Aorta (tissue), 5 donors: ENCODE measurements at regions not wholly inside any gene's neighbourhood (a gene's known extent, or its start where the extent isn't known, plus 50 kb on each side); places are given as distances from the start of the nearest gene placed in this dataset.
A peak's percentile ranks its signal among the peaks of the same experiment; 100 is the strongest.

ENCODE experiments used
- ATAC-seq: fragments of 200-7000 bp; cut with Tn5 transposase; one replicate; pipeline ENCODE4 v1.9.1; 2022; ENCODE audit warnings: moderate library complexity; ENCODE audit not compliant: low FRiP score
- DNase-seq, 2 donors: peaks; one replicate each; pipeline ENCODE4 v3.0.0-alpha.2; 2020
- H3K27ac ChIP-seq, 2 donors: one replicate each; pipeline ENCODE4 v1.5.1; 2013; ENCODE audit warnings: low read length in 2 of 2, mild to moderate bottlenecking in 2 of 2, moderate library complexity in 2 of 2, control low read depth in 1 of 2, inconsistent platforms in 1 of 2, low read depth in 1 of 2
- H3K27me3 ChIP-seq, 2 donors: one replicate each; pipeline ENCODE4 v1.6.1; 2013; ENCODE audit warnings: control low read depth in 1 of 2, low read length in 1 of 2, mild to moderate bottlenecking in 1 of 2, moderate library complexity in 1 of 2; ENCODE audit not compliant: insufficient read depth in 2 of 2, control insufficient read depth in 1 of 2
- H3K36me3 ChIP-seq, 2 donors: one replicate each; pipeline ENCODE4 v1.6.1; 2013; ENCODE audit warnings: control low read depth in 1 of 2, low read length in 1 of 2, mild to moderate bottlenecking in 1 of 2; ENCODE audit not compliant: insufficient read depth in 2 of 2, control insufficient read depth in 1 of 2
- H3K4me1 ChIP-seq, 2 donors: one replicate each; pipeline ENCODE4 v1.6.1; 2013; ENCODE audit warnings: low read length in 2 of 2, control low read depth in 1 of 2, mild to moderate bottlenecking in 1 of 2, moderate library complexity in 1 of 2; ENCODE audit not compliant: insufficient read depth in 2 of 2, control insufficient read depth in 1 of 2
- H3K4me3 ChIP-seq, 2 donors: one replicate each; pipeline ENCODE4 v1.5.1; 2013; ENCODE audit warnings: low read length in 2 of 2, control low read depth in 1 of 2, mild to moderate bottlenecking in 1 of 2
- H3K9me3 ChIP-seq: one replicate; pipeline ENCODE4 v1.6.1; 2013; ENCODE audit warnings: mild to moderate bottlenecking, low read length; ENCODE audit not compliant: control insufficient read depth
- WGBS, 2 donors: extraction: QIAGEN DNeasy Blood & Tissue Kit; methylation state at CpG; one replicate each; pipeline ENCODE4 v1.1.7; 2013; 5-methylcytosine and 5-hydroxymethylcytosine counted together
- intact Hi-C, 2 donors: fragments of 100-400 bp; cut with DNase I; formaldehyde crosslinking; loops; one replicate each; pipeline versions ENCODE4 v1.14.2 to v1.15.0; 2022
- donor health status: healthy with polysubstance abuse.
- donor health status: Bipolar disorder and iron deficiency.
- donor health status: DM: no; HTN: no; CAD: no.
- donor health status: DM: no; HTN: no; CAD: no.
- donor health status: DM: yes; HTN: yes; CAD: no.

GRCh38 chr3:72154391-72155335, 369.7 kb upstream of the PROK2 start:
- peaks cover 0 to 8% of the 10 kb centered on the region in 2 donors for H3K4me1 ChIP-seq
- H3K36me3 ChIP-seq = no peaks in the 10 kb centered on the region
- DNase-seq (no peak), ATAC-seq (no peak)
- intact Hi-C loops = loop anchor here (1.0 to 5.0 kb wide), 3 partner anchors 17 to 42 kb away; no protein-coding TSS in a partner anchor
- H3K27ac ChIP-seq = peak overlapping the region in 1 of 2 donors; percentile 70
- no peaks in the 10 kb centered on the region for H3K27me3 ChIP-seq
- 60 to 63% methylated on average over 4 of the region's 4 CpGs for WGBS, 2 donors
- H3K9me3 ChIP-seq = no peaks in the 10 kb centered on the region
- no peak overlapping the region for H3K4me3 ChIP-seq

- H3K36me3 ChIP-seq = no peaks in the 10 kb centered on the region
- peaks cover 0 to 8% of the 10 kb centered on the region in 2 donors for H3K4me1 ChIP-seq
- ATAC-seq (no peak), DNase-seq (no peak)
- H3K27ac ChIP-seq = no peak overlapping the region
- H3K4me3 ChIP-seq = no peak overlapping the region
- intact Hi-C loops = loop anchor here (2.0 to 5.0 kb wide), 2 partner anchors 25 to 41 kb away; no protein-coding TSS in a partner anchor
- 72 to 77% methylated on average over 6 of the region's 6 CpGs for WGBS, 2 donors
- H3K9me3 ChIP-seq = no peaks in the 10 kb centered on the region
- no peaks in the 10 kb centered on the region for H3K27me3 ChIP-seq
These were observed 368.7 kb upstream of the PROK2 start for GRCh38 chr3:72153477-72154314.

DNA sequence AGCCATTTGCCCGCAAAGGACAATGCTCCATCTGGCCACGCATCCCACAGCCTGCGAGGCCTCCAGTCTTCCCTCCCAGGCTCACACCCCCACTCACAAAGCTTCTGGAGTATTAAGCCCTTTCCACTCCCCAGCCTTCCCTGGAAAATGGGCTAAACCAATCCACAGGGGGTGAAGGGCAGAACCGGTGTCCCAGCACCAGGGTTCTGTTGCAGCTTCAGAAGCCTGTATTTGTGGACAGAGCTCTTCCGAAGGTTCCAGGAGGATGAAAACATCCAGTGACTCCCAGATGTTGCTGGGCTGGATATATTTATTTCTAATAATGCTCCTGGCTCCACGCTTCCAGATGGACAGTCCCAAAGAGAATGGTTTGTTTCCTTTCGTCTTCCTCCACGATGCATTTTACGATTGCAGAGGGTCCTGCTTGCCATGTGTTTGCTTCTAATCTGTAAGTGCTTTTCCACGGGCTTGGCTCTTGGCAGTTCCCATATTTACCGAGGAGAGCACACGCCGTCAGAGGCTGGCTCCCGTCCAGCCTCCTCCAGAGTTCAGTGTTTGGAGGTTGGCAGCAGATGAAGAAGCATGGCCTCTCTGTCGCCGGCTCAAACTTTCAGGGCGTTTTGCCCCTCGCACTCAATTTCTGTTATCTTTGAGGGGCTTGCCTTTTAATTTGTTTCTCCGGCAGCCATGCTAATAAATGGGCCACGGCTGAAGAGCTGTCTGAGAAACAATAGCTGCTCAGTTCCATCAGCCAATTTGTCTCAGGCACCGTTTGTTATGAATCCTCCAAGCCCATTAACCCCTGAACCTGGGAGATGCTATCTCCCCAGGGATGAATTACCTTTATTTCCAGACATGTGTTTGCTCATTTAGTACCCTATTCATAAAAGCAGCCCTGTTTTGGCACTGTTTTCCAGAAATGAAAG, 367.9 kb upstream of the PROK2 start:
- intact Hi-C loops = loop anchor here in 1 of 2 donors (5.0 kb wide), 1 partner anchor 41 kb away; no protein-coding TSS in a partner anchor
- no peak overlapping the region for H3K27ac ChIP-seq
- DNase-seq = peak; percentile 81 to 88

GRCh38 chr3:72151465-72152238, 366.7 kb upstream of the PROK2 start:
- no peak overlapping the region for H3K27ac ChIP-seq
- no peak overlapping the region for H3K4me3 ChIP-seq
- 87 to 90% methylated on average over 9 of the region's 9 CpGs for WGBS, 2 donors
- ATAC-seq = no peak
- no peaks in the 10 kb centered on the region for H3K27me3 ChIP-seq
- DNase-seq = no peak
- H3K4me1 ChIP-seq = peaks cover 0 to 8% of the 10 kb centered on the region in 2 donors
- no peaks in the 10 kb centered on the region for H3K36me3 ChIP-seq
- intact Hi-C loops = loop anchor here in 1 of 2 donors (5.0 kb wide), 1 partner anchor 39 kb away; no protein-coding TSS in a partner anchor
- H3K9me3 ChIP-seq = no peaks in the 10 kb centered on the region

More for the DNA sequence above, 367.9 kb upstream of the PROK2 start:
- ATAC-seq = peak; percentile 81
- Histone ChIP-seq H3K9me3 (no peaks in the 10 kb centered on the region), H3K4me1 (peaks cover 0 to 8% of the 10 kb centered on the region in 2 donors), H3K4me3 (no peak overlapping the region), H3K27me3 (no peaks in the 10 kb centered on the region), H3K36me3 (no peaks in the 10 kb centered on the region)
- WGBS, 2 donors = 5 to 8% methylated on average over 21 of the region's 21 CpGs

DNA sequence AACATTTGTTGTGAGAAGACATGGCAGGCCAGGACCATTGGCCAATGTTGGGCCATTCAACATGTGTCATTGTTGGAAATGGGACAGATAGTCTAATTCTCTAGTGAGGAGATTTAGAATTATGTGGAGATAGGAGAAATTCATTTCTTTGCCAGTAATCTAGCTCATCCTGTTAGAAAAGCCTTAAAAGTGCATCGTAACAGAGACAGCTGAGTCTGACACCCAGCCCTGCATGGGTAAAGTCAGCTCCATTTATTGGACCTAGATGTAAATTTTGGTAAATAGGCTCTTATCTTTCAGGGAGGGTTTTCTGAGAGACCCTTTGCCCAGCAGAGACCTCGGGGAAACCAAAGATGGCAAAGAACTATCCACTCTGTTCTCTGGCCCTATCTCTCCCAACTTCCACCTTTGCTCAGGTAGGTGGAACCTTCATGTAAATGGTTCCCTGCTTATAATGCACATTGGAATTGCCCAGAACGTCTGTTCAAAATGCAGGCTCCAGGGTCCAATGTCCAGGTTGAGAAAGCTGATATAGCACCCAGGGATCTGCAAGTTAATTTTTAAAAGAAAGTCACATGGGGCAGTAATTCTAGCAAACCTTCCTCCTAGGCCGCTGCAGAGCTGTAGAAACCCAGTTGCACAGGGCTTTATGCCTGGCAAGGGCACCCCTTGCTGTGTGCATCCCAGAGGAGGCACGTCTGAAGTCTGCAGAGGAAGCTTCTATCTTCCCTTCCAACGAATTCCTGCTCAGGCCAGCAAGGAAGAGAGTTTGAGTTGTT, 365.9 kb upstream of the PROK2 start:
- Histone ChIP-seq H3K9me3 (no peaks in the 10 kb centered on the region), H3K27ac (no peak overlapping the region), H3K27me3 (no peaks in the 10 kb centered on the region), H3K4me3 (no peak overlapping the region), H3K4me1 (peaks cover 0 to 8% of the 10 kb centered on the region in 2 donors), H3K36me3 (no peaks in the 10 kb centered on the region)
- WGBS, 2 donors = 94 to 95% methylated on average over 6 of the region's 6 CpGs
- intact Hi-C loops = loop anchor here in 1 of 2 donors (5.0 kb wide), 1 partner anchor 39 kb away; no protein-coding TSS in a partner anchor
- ATAC-seq (no peak), DNase-seq (no peak)

DNA sequence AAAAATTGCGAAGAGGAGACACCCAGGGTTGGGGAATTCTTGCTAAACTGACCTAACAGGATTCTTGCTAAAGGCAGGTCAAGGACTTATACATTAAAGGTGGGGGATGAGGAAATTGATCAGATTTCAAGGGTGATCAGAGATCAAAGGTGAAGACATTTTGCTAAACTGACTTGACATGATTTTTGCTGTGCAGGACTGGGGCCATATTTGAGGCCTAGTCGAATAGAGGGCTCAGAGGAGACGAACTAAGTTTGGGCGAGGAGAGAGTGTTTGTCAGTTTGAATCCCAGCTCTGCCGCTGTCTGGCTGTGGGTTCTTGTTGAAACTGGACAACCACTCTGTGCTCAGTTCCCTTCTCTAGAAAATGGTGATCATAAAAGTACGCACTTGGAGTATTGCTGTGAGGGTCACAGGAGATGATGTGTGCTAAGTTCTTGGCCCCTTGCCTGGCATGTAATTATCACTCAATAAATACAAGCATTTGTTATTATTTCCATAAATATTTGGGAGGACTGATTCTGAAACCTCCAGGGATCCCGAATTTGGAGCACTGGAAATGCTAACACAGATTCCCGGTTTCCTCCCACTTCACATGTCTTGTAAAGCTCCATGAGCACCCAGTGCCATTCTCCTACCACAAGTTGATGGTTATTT, 364.8 kb upstream of the PROK2 start:
- no peak overlapping the region for H3K27ac ChIP-seq
- DNase-seq (no peak), ATAC-seq (no peak)
- intact Hi-C loops = loop anchor here in 1 of 2 donors (5.0 kb wide), 1 partner anchor 37 kb away; no protein-coding TSS in a partner anchor
- H3K4me1 ChIP-seq = peaks cover 0 to 8% of the 10 kb centered on the region in 2 donors
- no peaks in the 10 kb centered on the region for H3K36me3 ChIP-seq
- H3K9me3 ChIP-seq = no peaks in the 10 kb centered on the region
- WGBS, 2 donors = 96% methylated on average over 8 of the region's 8 CpGs
- H3K4me3 ChIP-seq = no peak overlapping the region
- H3K27me3 ChIP-seq = no peaks in the 10 kb centered on the region

DNA sequence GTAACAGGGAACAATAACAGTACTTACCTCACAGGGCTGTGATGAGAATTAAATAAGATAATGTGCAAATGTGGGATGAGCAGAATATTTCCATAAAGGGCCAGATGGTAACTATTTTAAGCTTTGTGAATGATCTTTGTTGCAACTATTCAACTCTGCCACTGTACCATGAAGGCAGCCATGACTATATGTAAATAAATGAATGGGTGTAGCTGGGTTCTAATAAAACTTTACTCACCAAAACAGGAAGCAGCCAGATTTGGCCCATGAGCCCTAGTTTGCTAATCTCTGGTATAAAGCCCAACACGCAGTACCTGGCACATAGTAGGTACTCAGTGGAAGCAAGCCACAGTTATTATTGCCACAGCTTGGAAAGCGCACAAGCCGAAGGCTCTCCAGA, 362.7 kb upstream of the PROK2 start:
- ATAC-seq (no peak), DNase-seq (no peak)

More for the DNA sequence above, 362.7 kb upstream of the PROK2 start:
- H3K4me3 ChIP-seq = no peak overlapping the region
- no peaks in the 10 kb centered on the region for H3K27me3 ChIP-seq
- H3K36me3 ChIP-seq = no peaks in the 10 kb centered on the region
- intact Hi-C loops = no loop called here
- peaks cover 2 to 7% of the 10 kb centered on the region in 2 donors for H3K4me1 ChIP-seq
- no peak overlapping the region for H3K27ac ChIP-seq
- WGBS, 2 donors = 88 to 94% methylated on average over 3 of the region's 3 CpGs
- no peaks in the 10 kb centered on the region for H3K9me3 ChIP-seq
